HEK293 (cell line): ENCODE measurements at regions not wholly inside any gene's neighbourhood (a gene's known extent, or its start where the extent isn't known, plus 50 kb on each side); places are given as distances from the start of the nearest gene placed in this dataset.

Source experiments
- CTCF ChIP-seq: fragments of 450-650 bp; formaldehyde crosslinking; IDR thresholded peaks from 2 replicates; pipeline ENCODE4 v1.5.1; 2016; ENCODE audit warnings: missing biosample characterization, missing genetic modification characterization
- SP2 ChIP-seq: fragments of 450-650 bp; formaldehyde crosslinking; IDR thresholded peaks from 2 replicates; pipeline ENCODE4 v1.5.1; 2016; ENCODE audit warnings: missing biosample characterization, missing genetic modification characterization
- ZNF600 ChIP-seq: fragments of 450-650 bp; formaldehyde crosslinking; IDR thresholded peaks from 2 replicates; pipeline ENCODE4 v1.5.1; 2016; ENCODE audit warnings: missing biosample characterization, missing genetic modification characterization

GRCh38 chr1:239601108-239601507 is 214.7 kb downstream of the CHRM3 start:
- no peak for TF ChIP-seq ZNF600 (tag by site-specific recombination)
- TF ChIP-seq SP2 (tag by site-specific recombination) = no peak
- TF ChIP-seq CTCF (tag by site-specific recombination) = no peak
